ENCODE measurements at regions not wholly inside any gene's neighbourhood (a gene's known extent, or its start where the extent isn't known, plus 50 kb on each side); places are given as distances from the start of the nearest gene placed in this dataset.

GRCh38 chr15:49723981-49724380 lies 103.1 kb downstream of the DTWD1 start:
- no peak for TF ChIP-seq POLR2A (IDR thresholded peaks at IDR 0.05)
- no peak for TF ChIP-seq CTCF (IDR thresholded peaks at IDR 0.05)

All from Peyer's patch (tissue), 4 donors.